ENCODE measurements at regions not wholly inside any gene's neighbourhood (a gene's known extent, or its start where the extent isn't known, plus 50 kb on each side); places are given as distances from the start of the nearest gene placed in this dataset.

- TF ChIP-seq CHD7 (IDR thresholded peaks at IDR 0.05; ENCODE audit: insufficient replicate concordance, low read length) = no peak
- no peak for TF ChIP-seq NRF1 (IDR thresholded peaks at IDR 0.05; ENCODE audit: low read depth, low read length)
- no peak for TF ChIP-seq EP300 (IDR thresholded peaks at IDR 0.05; ENCODE audit: borderline replicate concordance in 1 of 2, low read depth in 2 of 2, low read length in 2 of 2)
- TF ChIP-seq BACH1 (IDR thresholded peaks at IDR 0.05; ENCODE audit: low read length) = no peak
- no peak for TF ChIP-seq RAD21 (IDR thresholded peaks at IDR 0.05 in 1 of 2, conservative IDR thresholded peaks at IDR 0.05 in 1 of 2; ENCODE audit: low read depth in 2 of 2, low read length in 2 of 2)
- no peak for TF ChIP-seq SP1 (IDR thresholded peaks at IDR 0.05; ENCODE audit: low read depth, low read length)
- no peak for TF ChIP-seq KDM4A (IDR thresholded peaks at IDR 0.05; ENCODE audit: low read depth, low read length, severe bottlenecking)
- no peak for TF ChIP-seq CTBP2 (IDR thresholded peaks at IDR 0.05; ENCODE audit: borderline replicate concordance, insufficient read depth, insufficient read length, low read length)
- no peak for TF ChIP-seq MAFK (IDR thresholded peaks at IDR 0.05; ENCODE audit: low read depth, low read length)
These were observed 125.7 kb downstream of the PTPRS start (continued) for GRCh38 chr19:5214902-5215301.

Data from H1 (cell line).